ENCODE measurements at regions not wholly inside any gene's neighbourhood (a gene's known extent, or its start where the extent isn't known, plus 50 kb on each side); places are given as distances from the start of the nearest gene placed in this dataset.
A peak's percentile ranks its signal among the peaks of the same experiment; 100 is the strongest.

DNA sequence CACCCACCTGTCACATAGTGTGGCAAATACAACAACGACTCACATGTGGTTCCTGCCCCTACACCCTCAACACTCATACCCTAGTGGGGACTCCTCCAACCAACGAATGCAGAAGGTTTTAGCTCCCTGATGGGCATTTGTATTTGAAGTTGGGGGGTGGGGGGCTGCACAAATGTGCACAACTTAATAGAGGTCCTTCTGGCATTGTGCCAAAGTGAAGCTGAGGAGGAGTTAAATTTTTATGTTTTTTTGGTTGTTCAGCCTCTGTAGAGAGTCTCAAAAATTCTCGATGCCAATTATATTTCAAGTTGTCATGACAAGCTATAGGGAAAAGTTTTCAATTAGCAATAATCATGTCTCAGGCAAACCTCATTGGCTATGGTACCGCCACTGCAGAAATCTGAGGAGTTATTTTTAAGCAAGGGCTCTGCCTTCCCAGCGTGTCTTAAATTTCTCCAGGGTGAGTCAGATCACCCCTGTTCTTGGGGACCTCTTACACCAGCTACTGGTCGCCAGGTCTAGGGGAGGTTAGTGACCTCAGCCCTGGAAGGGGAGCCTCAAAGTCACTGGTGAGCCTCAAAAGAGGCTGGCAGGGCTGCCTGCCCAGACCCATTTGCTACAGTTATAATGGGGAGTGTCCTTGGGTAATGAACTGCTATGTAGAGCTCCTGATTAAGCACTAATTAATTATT lies 102.7 kb upstream of the TAF1B start:
- Mint-ChIP-seq H3K4me1 (peaks cover 38 to 47% (median 39%) of the 10 kb centered on the region in 3 donors), H3K27ac (peak overlapping the region in 4 of 8 donors; percentile 77 to 93 (median 88)), H3K27me3 (peaks cover 0 to 2% of the 10 kb centered on the region in 2 donors), H3K4me3 (peak overlapping the region in 2 of 7 donors; percentile 18 to 47), H3K9me3 (peaks cover 0 to 3% (median 0%) of the 10 kb centered on the region in 5 donors), H3K36me3 (no peaks in the 10 kb centered on the region)
- Histone ChIP-seq H3K4me3 (ENCODE audit: low read length) (no peak overlapping the region), H3K36me3 (ENCODE audit: insufficient read depth, low read length) (no peaks in the 10 kb centered on the region), H3K27ac (ENCODE audit: low read depth, low read length) (no peak overlapping the region), H3K9me3 (ENCODE audit: low read length) (no peaks in the 10 kb centered on the region), H3K4me1 (ENCODE audit: insufficient read depth, low read length) (peaks cover 38% of the 10 kb centered on the region), H3K27me3 (ENCODE audit: insufficient read depth, low read length, poor library complexity, severe bottlenecking) (no peaks in the 10 kb centered on the region)
- DNase-seq: no peak
- POLR2A ChIA-PET: interaction anchor here (0.8 to 1.9 kb wide), 2 partner anchors 14 to 184 kb away, joined by 3 to 6 read pairs; no protein-coding TSS in a partner anchor
- CTCF ChIA-PET: no interaction called here

- peaks cover 0 to 2% of the 10 kb centered on the region in 2 donors for H3K27me3 Mint-ChIP-seq
- peaks cover 0 to 3% (median 0%) of the 10 kb centered on the region in 5 donors for H3K9me3 Mint-ChIP-seq
- peak overlapping the region in 2 of 7 donors; percentile 18 to 32 for H3K4me3 Mint-ChIP-seq
Measured at GRCh38 chr2:9741110-9741509, 102.2 kb upstream of the TAF1B start.

GRCh38 chr2:9742601-9743000 lies 100.7 kb upstream of the TAF1B start:
- Mint-ChIP-seq H3K9me3 (peaks cover 0 to 3% (median 0%) of the 10 kb centered on the region in 5 donors), H3K36me3 (no peaks in the 10 kb centered on the region), H3K27me3 (peaks cover 0 to 2% of the 10 kb centered on the region in 2 donors), H3K27ac (peak overlapping the region in 2 of 8 donors; percentile 19 to 41), H3K4me1 (peaks cover 20 to 29% (median 20%) of the 10 kb centered on the region in 3 donors), H3K4me3 (no peak overlapping the region)
- ChIA-PET CTCF (interaction anchor here (1.3 kb wide), 1 partner anchor 10 kb away, joined by 3 read pairs; no protein-coding TSS in a partner anchor), POLR2A (no interaction called here)
- no peaks in the 10 kb centered on the region for H3K27me3 ChIP-seq (ENCODE audit: insufficient read depth, low read length, poor library complexity, severe bottlenecking)
- DNase-seq: no peak
- no peak overlapping the region for H3K27ac ChIP-seq (ENCODE audit: low read depth, low read length)
- no peaks in the 10 kb centered on the region for H3K36me3 ChIP-seq (ENCODE audit: insufficient read depth, low read length)
- H3K4me1 ChIP-seq (ENCODE audit: insufficient read depth, low read length): peaks cover 20% of the 10 kb centered on the region
- H3K4me3 ChIP-seq (ENCODE audit: low read length): no peak overlapping the region
- H3K9me3 ChIP-seq (ENCODE audit: low read length): no peaks in the 10 kb centered on the region

More at GRCh38 chr2:9741110-9741509, 102.2 kb upstream of the TAF1B start:
- Mint-ChIP-seq H3K27ac (peak overlapping the region in 5 of 8 donors; percentile 41 to 93 (median 77)), H3K4me1 (peaks cover 33 to 41% (median 33%) of the 10 kb centered on the region in 3 donors), H3K36me3 (no peaks in the 10 kb centered on the region)
- no peak for DNase-seq
- H3K27me3 ChIP-seq (ENCODE audit: insufficient read depth, low read length, poor library complexity, severe bottlenecking): no peaks in the 10 kb centered on the region
- CTCF ChIA-PET: no interaction called here
- no peak overlapping the region for H3K27ac ChIP-seq (ENCODE audit: low read depth, low read length)
- no peaks in the 10 kb centered on the region for H3K36me3 ChIP-seq (ENCODE audit: insufficient read depth, low read length)
- H3K4me3 ChIP-seq (ENCODE audit: low read length): no peak overlapping the region
- POLR2A ChIA-PET: no interaction called here
- no peaks in the 10 kb centered on the region for H3K9me3 ChIP-seq (ENCODE audit: low read length)
- H3K4me1 ChIP-seq (ENCODE audit: insufficient read depth, low read length): peaks cover 32% of the 10 kb centered on the region

- CTCF ChIA-PET: no interaction called here
- no peak for DNase-seq
- Histone ChIP-seq H3K9me3 (ENCODE audit: low read length) (no peaks in the 10 kb centered on the region), H3K27me3 (ENCODE audit: insufficient read depth, low read length, poor library complexity, severe bottlenecking) (no peaks in the 10 kb centered on the region), H3K36me3 (ENCODE audit: insufficient read depth, low read length) (no peaks in the 10 kb centered on the region), H3K4me1 (ENCODE audit: insufficient read depth, low read length) (peaks cover 4% of the 10 kb centered on the region), H3K27ac (ENCODE audit: low read depth, low read length) (no peak overlapping the region), H3K4me3 (ENCODE audit: low read length) (no peak overlapping the region)
- peak overlapping the region in 1 of 8 donors; percentile 38 for H3K27ac Mint-ChIP-seq
- H3K36me3 Mint-ChIP-seq: no peaks in the 10 kb centered on the region
- peaks cover 0 to 3% (median 0%) of the 10 kb centered on the region in 5 donors for H3K9me3 Mint-ChIP-seq
- H3K4me1 Mint-ChIP-seq: peaks cover 2 to 19% (median 2%) of the 10 kb centered on the region in 3 donors
- H3K4me3 Mint-ChIP-seq: no peak overlapping the region
- POLR2A ChIA-PET: no interaction called here
- no peaks in the 10 kb centered on the region for H3K27me3 Mint-ChIP-seq
Measured at GRCh38 chr2:9744256-9745004, 98.8 kb upstream of the TAF1B start.

- no peak for DNase-seq
- Histone ChIP-seq H3K27me3 (ENCODE audit: insufficient read depth, low read length, poor library complexity, severe bottlenecking) (no peaks in the 10 kb centered on the region), H3K36me3 (ENCODE audit: insufficient read depth, low read length) (no peaks in the 10 kb centered on the region), H3K27ac (ENCODE audit: low read depth, low read length) (no peak overlapping the region), H3K4me1 (ENCODE audit: insufficient read depth, low read length) (no peaks in the 10 kb centered on the region), H3K4me3 (ENCODE audit: low read length) (no peak overlapping the region), H3K9me3 (ENCODE audit: low read length) (no peaks in the 10 kb centered on the region)
- Mint-ChIP-seq H3K27me3 (no peaks in the 10 kb centered on the region), H3K9me3 (peaks cover 0 to 3% (median 0%) of the 10 kb centered on the region in 5 donors), H3K4me1 (peaks cover under 1 to 14% (median under 1%) of the 10 kb centered on the region in 3 donors), H3K36me3 (no peaks in the 10 kb centered on the region), H3K27ac (peak overlapping the region in 1 of 8 donors; percentile 29), H3K4me3 (no peak overlapping the region)
- POLR2A ChIA-PET: no interaction called here
- CTCF ChIA-PET: interaction anchor here (1.9 kb wide), 1 partner anchor 21 kb away, joined by 4 read pairs; no protein-coding TSS in a partner anchor
Measured at GRCh38 chr2:9745153-9745899, 97.9 kb upstream of the TAF1B start.

DNA sequence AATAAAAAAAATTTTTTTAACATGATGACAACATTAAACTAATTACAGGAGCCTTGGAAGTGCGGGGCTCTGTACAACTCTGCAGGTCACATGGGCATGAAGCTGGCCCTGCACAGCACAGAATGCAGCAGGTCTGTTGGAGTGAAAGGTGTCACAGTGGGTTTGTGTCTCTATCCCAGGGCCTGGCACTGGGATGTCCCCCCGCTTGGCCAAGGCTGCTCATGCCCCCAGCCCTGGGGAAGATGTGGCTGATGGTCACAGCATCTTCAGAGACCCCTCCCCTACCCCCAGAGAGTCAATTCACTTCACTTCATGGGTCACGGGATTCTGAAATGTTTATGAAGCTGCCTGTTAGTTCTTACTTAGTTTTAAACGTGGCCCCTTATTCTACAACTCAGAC lies 95.9 kb upstream of the TAF1B start:
- POLR2A ChIA-PET: no interaction called here
- peaks cover 20 to 26% (median 22%) of the 10 kb centered on the region in 3 donors for H3K4me1 Mint-ChIP-seq
- H3K36me3 Mint-ChIP-seq: no peaks in the 10 kb centered on the region
- H3K4me3 Mint-ChIP-seq: no peak overlapping the region
- Histone ChIP-seq H3K4me1 (ENCODE audit: insufficient read depth, low read length) (peaks cover 2% of the 10 kb centered on the region), H3K27ac (ENCODE audit: low read depth, low read length) (no peak overlapping the region), H3K4me3 (ENCODE audit: low read length) (no peak overlapping the region), H3K27me3 (ENCODE audit: insufficient read depth, low read length, poor library complexity, severe bottlenecking) (no peaks in the 10 kb centered on the region), H3K9me3 (ENCODE audit: low read length) (no peaks in the 10 kb centered on the region), H3K36me3 (ENCODE audit: insufficient read depth, low read length) (no peaks in the 10 kb centered on the region)
- H3K9me3 Mint-ChIP-seq: no peaks in the 10 kb centered on the region
- no peaks in the 10 kb centered on the region for H3K27me3 Mint-ChIP-seq
- H3K27ac Mint-ChIP-seq: peak overlapping the region in 4 of 8 donors; percentile 27 to 68 (median 42)
- DNase-seq: no peak
- CTCF ChIA-PET: interaction anchor here (1.2 to 1.9 kb wide), 3 partner anchors 24 to 52 kb away, joined by 3 to 4 read pairs (median 3); no protein-coding TSS in a partner anchor

GRCh38 chr2:9748577-9748976 lies 94.7 kb upstream of the TAF1B start:
- no peak overlapping the region for H3K27ac ChIP-seq (ENCODE audit: low read depth, low read length)
- peaks cover 14% of the 10 kb centered on the region for H3K4me1 ChIP-seq (ENCODE audit: insufficient read depth, low read length)
- H3K9me3 ChIP-seq (ENCODE audit: low read length): no peaks in the 10 kb centered on the region
- peaks cover 32 to 36% (median 33%) of the 10 kb centered on the region in 3 donors for H3K4me1 Mint-ChIP-seq
- H3K36me3 ChIP-seq (ENCODE audit: insufficient read depth, low read length): no peaks in the 10 kb centered on the region
- no peak overlapping the region for H3K4me3 ChIP-seq (ENCODE audit: low read length)
- peak overlapping the region in 4 of 8 donors; percentile 2 to 51 (median 24) for H3K27ac Mint-ChIP-seq
- CTCF ChIA-PET: interaction anchor here (0.9 to 1.3 kb wide), 2 partner anchors 10 to 51 kb away, joined by 3 read pairs; no protein-coding TSS in a partner anchor
- no peak overlapping the region for H3K4me3 Mint-ChIP-seq
- no peaks in the 10 kb centered on the region for H3K36me3 Mint-ChIP-seq
- H3K27me3 Mint-ChIP-seq: no peaks in the 10 kb centered on the region
- no peaks in the 10 kb centered on the region for H3K9me3 Mint-ChIP-seq
- DNase-seq: no peak
- POLR2A ChIA-PET: no interaction called here
- H3K27me3 ChIP-seq (ENCODE audit: insufficient read depth, low read length, poor library complexity, severe bottlenecking): no peaks in the 10 kb centered on the region
